ENCODE measurements at regions not wholly inside any gene's neighbourhood (a gene's known extent, or its start where the extent isn't known, plus 50 kb on each side); places are given as distances from the start of the nearest gene placed in this dataset.
"Not testable (repeated sequence)": the region's sequence is repeated elsewhere in the genome, so short reads cannot be mapped to it uniquely, and the experiment has no call there.

GRCh38 chr9:22508354-22508753 lies 61.7 kb downstream of the DMRTA1 start:
- H3K9me3 ChIP-seq (ENCODE audit: control insufficient read depth, insufficient read depth, low read depth, low read length); H3K4me3 ChIP-seq (ENCODE audit: low read depth, low read length); POLR2A ChIA-PET; H3K4me1 ChIP-seq (ENCODE audit: control insufficient read depth, insufficient read depth, low read length); H3K36me3 ChIP-seq (ENCODE audit: control insufficient read depth in 2 of 2, insufficient read depth in 1 of 2, low read length in 2 of 2); H3K27ac ChIP-seq (ENCODE audit: extremely low read depth, low read depth, low read length); CTCF ChIA-PET: not testable (repeated sequence)

- ChIA-PET CTCF (no interaction called here), POLR2A (no interaction called here)
- Histone ChIP-seq H3K27ac (ENCODE audit: extremely low read depth, low read depth, low read length) (no peak overlapping the region), H3K36me3 (ENCODE audit: control insufficient read depth in 2 of 2, insufficient read depth in 1 of 2, low read length in 2 of 2) (no peaks in the 10 kb centered on the region), H3K4me3 (ENCODE audit: low read depth, low read length) (no peak overlapping the region), H3K4me1 (ENCODE audit: control insufficient read depth, insufficient read depth, low read length) (no peaks in the 10 kb centered on the region), H3K9me3 (ENCODE audit: control insufficient read depth, insufficient read depth, low read depth, low read length) (no peaks in the 10 kb centered on the region)
- no peak for TF ChIP-seq ZNF366 (tag by site-specific recombination; conservative IDR thresholded peaks at IDR 0.05)
- TF ChIP-seq, protein P1, sequence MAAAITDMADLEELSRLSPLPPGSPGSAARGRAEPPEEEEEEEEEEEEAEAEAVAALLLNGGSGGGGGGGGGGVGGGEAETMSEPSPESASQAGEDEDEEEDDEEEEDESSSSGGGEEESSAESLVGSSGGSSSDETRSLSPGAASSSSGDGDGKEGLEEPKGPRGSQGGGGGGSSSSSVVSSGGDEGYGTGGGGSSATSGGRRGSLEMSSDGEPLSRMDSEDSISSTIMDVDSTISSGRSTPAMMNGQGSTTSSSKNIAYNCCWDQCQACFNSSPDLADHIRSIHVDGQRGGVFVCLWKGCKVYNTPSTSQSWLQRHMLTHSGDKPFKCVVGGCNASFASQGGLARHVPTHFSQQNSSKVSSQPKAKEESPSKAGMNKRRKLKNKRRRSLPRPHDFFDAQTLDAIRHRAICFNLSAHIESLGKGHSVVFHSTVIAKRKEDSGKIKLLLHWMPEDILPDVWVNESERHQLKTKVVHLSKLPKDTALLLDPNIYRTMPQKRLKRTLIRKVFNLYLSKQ (tag by site-specific recombination; IDR thresholded peaks at IDR 0.05; ENCODE audit: borderline replicate concordance), result no peak
- TF ChIP-seq MZF1 (tag by site-specific recombination; IDR thresholded peaks at IDR 0.05; ENCODE audit: borderline replicate concordance), result no peak
- TF ChIP-seq ZNF169 (tag by site-specific recombination; IDR thresholded peaks at IDR 0.05), result no peak
- no peak for TF ChIP-seq ZBTB7A (tag by site-specific recombination; IDR thresholded peaks at IDR 0.05; ENCODE audit: low read depth)
- TF ChIP-seq ZNF148 (tag by site-specific recombination; IDR thresholded peaks at IDR 0.05; ENCODE audit: borderline replicate concordance), result no peak
- no peak for TF ChIP-seq BCL11A (tag by site-specific recombination; IDR thresholded peaks at IDR 0.05; ENCODE audit: low read depth)
- TF ChIP-seq ZBTB8A (tag by site-specific recombination; IDR thresholded peaks at IDR 0.05), result no peak
- no peak for TF ChIP-seq KLF8 (tag by site-specific recombination; IDR thresholded peaks at IDR 0.05)
- TF ChIP-seq ZNF157 (tag by site-specific recombination; IDR thresholded peaks at IDR 0.05), result no peak
- TF ChIP-seq, protein P2, sequence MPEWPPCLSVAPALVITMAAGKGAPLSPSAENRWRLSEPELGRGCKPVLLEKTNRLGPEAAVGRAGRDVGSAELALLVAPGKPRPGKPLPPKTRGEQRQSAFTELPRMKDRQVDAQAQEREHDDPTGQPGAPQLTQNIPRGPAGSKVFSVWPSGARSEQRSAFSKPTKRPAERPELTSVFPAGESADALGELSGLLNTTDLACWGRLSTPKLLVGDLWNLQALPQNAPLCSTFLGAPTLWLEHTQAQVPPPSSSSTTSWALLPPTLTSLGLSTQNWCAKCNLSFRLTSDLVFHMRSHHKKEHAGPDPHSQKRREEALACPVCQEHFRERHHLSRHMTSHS (tag by site-specific recombination; IDR thresholded peaks at IDR 0.05), result no peak
Measured at GRCh38 chr9:22508790-22509189, 62.2 kb downstream of the DMRTA1 start.

DNA sequence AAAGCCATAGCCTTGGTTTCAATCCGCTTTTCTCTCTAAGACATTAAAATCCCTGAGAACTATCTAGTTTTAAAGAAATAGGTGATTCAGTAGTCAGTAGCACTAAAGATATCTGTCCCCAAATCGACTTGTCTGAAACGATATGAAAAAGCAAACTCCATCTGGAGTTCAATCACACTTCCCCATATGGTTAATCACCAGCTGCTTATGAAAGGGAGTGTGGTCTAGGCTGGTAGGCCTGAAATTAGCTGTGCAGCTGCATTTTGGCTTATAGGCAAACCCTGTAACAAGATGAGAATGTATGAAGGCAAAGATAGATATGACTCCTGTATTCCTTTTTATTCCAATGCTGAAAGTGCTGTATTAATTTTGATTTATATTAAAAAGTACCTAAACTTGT lies 65.9 kb downstream of the DMRTA1 start:
- ChIA-PET CTCF (interaction anchor here (0.6 kb wide), 1 partner anchor 18 kb away, joined by 3 read pairs; no protein-coding TSS in a partner anchor), POLR2A (no interaction called here)
- Histone ChIP-seq H3K36me3 (ENCODE audit: control insufficient read depth in 2 of 2, insufficient read depth in 1 of 2, low read length in 2 of 2) (no peaks in the 10 kb centered on the region), H3K4me1 (ENCODE audit: control insufficient read depth, insufficient read depth, low read length) (no peaks in the 10 kb centered on the region), H3K4me3 (ENCODE audit: low read depth, low read length) (no peak overlapping the region), H3K27ac (ENCODE audit: extremely low read depth, low read depth, low read length) (no peak overlapping the region), H3K9me3 (ENCODE audit: control insufficient read depth, insufficient read depth, low read depth, low read length) (no peaks in the 10 kb centered on the region)
- TF ChIP-seq ZNF830 (tag by site-specific recombination; IDR thresholded peaks at IDR 0.05; ENCODE audit: low read depth) (no peak), ZNF2 (tag by site-specific recombination; IDR thresholded peaks at IDR 0.05) (no peak), SP2 (tag by site-specific recombination; IDR thresholded peaks at IDR 0.05) (no peak), ZNF211 (tag by site-specific recombination; IDR thresholded peaks at IDR 0.05; ENCODE audit: low read depth) (no peak), MYNN (tag by site-specific recombination; IDR thresholded peaks at IDR 0.05; ENCODE audit: borderline replicate concordance) (no peak), ZNF16 (tag by site-specific recombination; IDR thresholded peaks at IDR 0.05; ENCODE audit: low read depth) (no peak), PRDM4 (tag by site-specific recombination; IDR thresholded peaks at IDR 0.05) (no peak), OVOL3 (tag by site-specific recombination; IDR thresholded peaks at IDR 0.05) (no peak), ZNF664 (tag by site-specific recombination; IDR thresholded peaks at IDR 0.05) (no peak), ZNF626 (tag by site-specific recombination; IDR thresholded peaks at IDR 0.05) (no peak), ZNF37A (tag by site-specific recombination; IDR thresholded peaks at IDR 0.05) (no peak), KLF10 (tag by site-specific recombination; IDR thresholded peaks at IDR 0.05) (no peak), ZNF677 (tag by site-specific recombination; IDR thresholded peaks at IDR 0.05) (no peak), ZFP37 (tag by site-specific recombination; IDR thresholded peaks at IDR 0.05) (no peak)
- TF ChIP-seq, protein P3, sequence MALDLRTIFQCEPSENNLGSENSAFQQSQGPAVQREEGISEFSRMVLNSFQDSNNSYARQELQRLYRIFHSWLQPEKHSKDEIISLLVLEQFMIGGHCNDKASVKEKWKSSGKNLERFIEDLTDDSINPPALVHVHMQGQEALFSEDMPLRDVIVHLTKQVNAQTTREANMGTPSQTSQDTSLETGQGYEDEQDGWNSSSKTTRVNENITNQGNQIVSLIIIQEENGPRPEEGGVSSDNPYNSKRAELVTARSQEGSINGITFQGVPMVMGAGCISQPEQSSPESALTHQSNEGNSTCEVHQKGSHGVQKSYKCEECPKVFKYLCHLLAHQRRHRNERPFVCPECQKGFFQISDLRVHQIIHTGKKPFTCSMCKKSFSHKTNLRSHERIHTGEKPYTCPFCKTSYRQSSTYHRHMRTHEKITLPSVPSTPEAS (tag by site-specific recombination; IDR thresholded peaks at IDR 0.05), result no peak
